Loucy (cell line): ENCODE measurements at regions not wholly inside any gene's neighbourhood (a gene's known extent, or its start where the extent isn't known, plus 50 kb on each side); places are given as distances from the start of the nearest gene placed in this dataset.

Source experiments
- CTCF ChIP-seq: fragments of 200-600 bp; sonication (generic); conservative IDR thresholded peaks from 2 replicates; pipeline ENCODE4 v1.5.1; 2014; ENCODE audit warnings: mild to moderate bottlenecking, antibody characterized with exemption, low read length
- EZH2phosphoT487 ChIP-seq: fragments of 200-600 bp; IDR thresholded peaks from 2 replicates; pipeline ENCODE4 v1.6.1; 2018; ENCODE audit warnings: antibody characterized with exemption, mild to moderate bottlenecking, moderate library complexity, borderline replicate concordance

- TF ChIP-seq EZH2phosphoT487 = no peak
- TF ChIP-seq CTCF = no peak
Observed at GRCh38 chr12:86663716-86664115, 407.5 kb upstream of the MGAT4C start.
